Mesenteric fat pad (tissue), 1 donor: ENCODE measurements at regions not wholly inside any gene's neighbourhood (a gene's known extent, or its start where the extent isn't known, plus 50 kb on each side); places are given as distances from the start of the nearest gene placed in this dataset.

Experiments
- DNase-seq: peaks from one replicate; pipeline ENCODE4 v3.0.0-alpha.2; 2020; ENCODE audit warnings: low spot score
- donor health status: DM: yes; HTN: yes; CAD: no.

GRCh38 chr5:162484095-162484494 lies 416.5 kb downstream of the GABRG2 start:
- no peak for DNase-seq

DNA sequence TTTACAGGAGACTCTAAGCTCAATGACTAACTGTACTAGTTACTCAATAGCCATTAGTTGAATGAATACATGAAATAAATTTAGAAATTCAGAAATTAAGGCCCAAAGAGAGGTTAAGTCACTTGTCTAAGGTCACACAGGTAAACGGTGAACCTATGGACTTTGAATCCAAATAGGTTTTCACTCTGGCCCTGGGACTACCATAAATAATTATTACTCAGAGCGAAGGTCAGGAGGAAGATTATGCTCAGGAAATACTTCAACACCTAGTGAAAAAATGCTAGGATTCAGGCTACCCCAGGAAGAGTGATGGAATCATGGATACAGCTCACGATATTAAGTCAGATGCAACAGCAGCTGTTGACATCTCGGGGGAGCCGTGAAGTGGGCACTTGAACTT lies 417.4 kb downstream of the GABRG2 start:
- no peak for DNase-seq

DNA sequence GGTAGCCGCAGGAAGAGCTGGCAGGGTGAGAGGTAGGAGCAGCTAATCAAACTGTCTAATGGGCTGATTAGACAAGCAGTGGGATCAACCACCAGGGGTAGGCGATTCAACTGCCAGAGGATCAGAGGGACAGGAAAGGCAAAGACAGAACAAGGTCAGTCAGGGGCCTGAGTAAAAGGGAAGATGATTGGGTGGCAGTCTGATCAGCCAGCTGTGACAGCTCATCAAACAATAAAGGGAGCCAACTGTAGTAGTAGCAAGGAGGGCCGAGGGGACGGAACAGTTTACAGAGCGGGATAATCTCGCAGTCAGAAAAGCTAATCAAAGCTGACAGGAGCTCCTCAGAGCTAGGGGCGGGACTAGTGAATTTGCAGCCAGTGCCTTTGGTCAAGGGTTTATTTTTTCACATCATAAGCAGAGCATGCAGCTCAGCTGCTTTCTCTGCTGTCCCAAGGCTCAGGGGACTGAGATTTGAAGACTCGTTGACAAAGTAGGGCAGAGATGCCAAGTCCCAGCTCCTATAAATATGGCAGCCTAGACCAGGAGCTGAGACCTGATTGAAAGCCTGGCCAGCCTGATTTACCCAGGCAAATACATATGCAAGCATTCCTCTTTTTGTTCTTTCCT lies 418.2 kb downstream of the GABRG2 start:
- no peak for DNase-seq

GRCh38 chr5:162487528-162488525 lies 420.3 kb downstream of the GABRG2 start:
- no peak for DNase-seq

DNA sequence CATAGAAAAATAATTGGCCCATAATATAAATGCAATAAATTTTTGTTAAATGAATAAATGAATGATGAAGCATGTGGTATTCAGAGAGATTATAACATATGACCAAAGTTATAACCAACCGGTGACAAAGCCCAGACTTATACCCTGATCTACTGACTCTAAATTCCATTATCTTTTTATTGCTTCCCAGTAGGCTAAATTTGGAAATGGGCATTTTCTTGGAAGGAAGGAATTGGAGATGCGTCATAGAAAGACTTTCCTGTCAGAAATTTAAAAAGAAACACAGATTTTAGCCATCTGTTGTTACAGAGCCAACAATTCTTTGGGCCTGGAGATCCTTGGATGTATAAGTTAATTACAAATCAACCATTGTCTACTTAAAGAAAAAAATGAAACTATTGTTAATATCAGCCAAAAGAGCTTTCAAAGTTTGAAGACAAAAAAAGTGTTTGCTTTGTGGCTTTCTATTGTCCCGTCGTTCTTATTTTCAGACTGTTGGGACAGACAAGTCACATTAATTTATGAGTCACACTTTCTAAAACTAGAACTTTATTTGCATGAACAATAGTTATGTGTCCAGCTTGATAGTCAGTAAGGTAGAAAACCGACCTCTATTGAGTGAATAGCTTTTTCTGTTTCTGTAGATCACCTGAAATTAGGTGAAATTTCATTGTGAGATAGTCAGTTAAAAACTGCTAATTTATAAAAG lies 428.7 kb downstream of the GABRG2 start:
- DNase-seq = no peak

GRCh38 chr5:162497455-162497854 lies 429.9 kb downstream of the GABRG2 start:
- DNase-seq = no peak

- DNase-seq = no peak
Observed at GRCh38 chr5:162502780-162503179, 435.2 kb downstream of the GABRG2 start.

- DNase-seq = no peak
Observed at GRCh38 chr5:162503796-162504195, 436.2 kb downstream of the GABRG2 start.

DNA sequence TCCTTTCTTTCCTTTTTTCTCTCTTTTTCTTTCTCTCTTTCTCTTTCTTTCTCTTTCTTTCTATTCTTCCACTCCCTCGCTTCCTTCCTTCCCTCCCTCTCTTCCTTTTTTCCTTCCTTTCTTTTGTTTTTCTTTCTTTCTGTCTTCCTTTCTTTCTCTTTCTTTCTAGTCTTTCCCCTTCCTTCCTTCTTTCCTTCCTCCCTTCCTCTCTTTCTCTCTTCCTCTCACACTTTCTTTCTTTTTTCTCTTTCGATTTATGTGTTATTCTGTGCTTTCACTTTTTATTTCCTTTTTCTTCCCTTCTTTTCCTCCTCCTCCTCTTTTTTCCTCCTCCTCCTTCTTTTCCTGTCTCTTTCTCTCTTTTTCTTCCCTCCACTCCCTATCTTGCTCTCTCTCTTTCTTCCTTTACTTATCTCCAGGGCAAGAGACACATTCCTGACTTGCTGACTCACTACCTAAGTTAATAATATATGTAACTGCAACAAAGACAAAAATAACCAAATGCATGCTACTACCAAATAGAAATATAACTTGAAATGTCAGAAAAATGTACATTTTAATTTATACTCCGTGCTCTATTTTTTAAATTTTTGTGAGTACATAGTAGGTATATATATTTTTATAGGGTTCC lies 445.5 kb downstream of the GABRG2 start:
- DNase-seq = no peak

DNA sequence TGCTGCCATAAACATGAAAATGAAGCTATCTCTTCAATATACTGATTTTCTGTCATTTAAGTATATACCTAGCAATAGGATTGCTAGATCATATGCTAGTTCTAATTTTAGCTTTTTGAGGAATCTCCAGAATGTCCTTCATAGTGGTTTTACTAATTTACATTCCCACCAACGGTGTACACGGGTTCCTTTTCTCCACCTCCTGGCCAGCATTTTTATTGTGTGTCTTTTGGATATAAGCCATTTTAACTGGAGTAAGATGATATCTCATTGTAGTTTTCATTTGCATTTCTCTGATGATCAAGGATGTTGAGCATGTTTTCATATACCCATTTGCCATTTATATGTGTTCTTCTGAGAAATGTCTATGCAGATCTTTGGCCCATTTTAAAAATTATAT lies 446.5 kb downstream of the GABRG2 start:
- DNase-seq = no peak

- DNase-seq = no peak
Observed at GRCh38 chr5:162520878-162521277, 453.3 kb downstream of the GABRG2 start.

GRCh38 chr5:162529209-162529608 lies 461.6 kb downstream of the GABRG2 start:
- DNase-seq = no peak

DNA sequence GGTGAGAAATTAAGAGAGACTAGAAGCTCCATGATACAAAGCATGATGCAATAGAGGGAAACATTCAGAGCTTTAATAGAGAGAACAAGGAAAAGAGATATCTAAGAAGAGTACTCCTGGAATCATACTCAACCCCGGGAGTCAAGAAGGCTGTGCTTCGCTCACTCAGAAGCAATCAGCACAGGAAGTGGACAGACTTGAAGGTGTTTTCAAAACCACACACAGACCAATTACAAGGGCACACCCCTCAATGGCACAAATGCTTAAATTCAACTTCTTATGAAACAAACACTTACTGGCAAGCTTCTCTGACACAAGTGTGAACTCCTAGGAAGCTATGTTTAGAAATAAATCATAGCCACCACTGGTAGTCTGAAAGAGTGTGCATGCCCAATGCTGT lies 462.3 kb downstream of the GABRG2 start:
- DNase-seq = no peak

GRCh38 chr5:162543437-162543836 lies 475.9 kb downstream of the GABRG2 start:
- DNase-seq = no peak

- no peak for DNase-seq
Observed at GRCh38 chr5:162544905-162545304, 477.3 kb downstream of the GABRG2 start.

- DNase-seq = no peak
Observed at GRCh38 chr5:162550236-162550635, 482.7 kb downstream of the GABRG2 start.

GRCh38 chr5:162558120-162558519 lies 490.5 kb downstream of the GABRG2 start:
- no peak for DNase-seq

DNA sequence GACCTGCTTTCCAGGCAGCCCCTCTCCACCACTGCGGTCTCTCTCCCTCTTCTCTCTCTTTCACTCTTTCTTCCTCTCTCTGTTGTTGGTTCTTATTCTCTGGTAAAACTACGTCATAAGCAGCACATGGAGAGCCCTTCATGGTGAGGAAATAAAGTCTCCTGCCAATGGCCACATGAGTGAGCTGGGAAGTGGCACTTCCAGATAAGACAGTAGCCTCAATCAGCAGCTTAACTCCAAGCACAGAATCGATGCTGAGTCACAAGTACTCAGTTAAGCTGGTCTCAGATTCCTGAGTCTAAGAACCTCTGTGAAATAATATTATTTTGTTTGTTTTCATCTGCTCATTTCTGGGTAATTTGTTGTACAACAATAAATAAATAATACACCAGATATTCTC lies 500.1 kb downstream of the GABRG2 start:
- DNase-seq = no peak

DNA sequence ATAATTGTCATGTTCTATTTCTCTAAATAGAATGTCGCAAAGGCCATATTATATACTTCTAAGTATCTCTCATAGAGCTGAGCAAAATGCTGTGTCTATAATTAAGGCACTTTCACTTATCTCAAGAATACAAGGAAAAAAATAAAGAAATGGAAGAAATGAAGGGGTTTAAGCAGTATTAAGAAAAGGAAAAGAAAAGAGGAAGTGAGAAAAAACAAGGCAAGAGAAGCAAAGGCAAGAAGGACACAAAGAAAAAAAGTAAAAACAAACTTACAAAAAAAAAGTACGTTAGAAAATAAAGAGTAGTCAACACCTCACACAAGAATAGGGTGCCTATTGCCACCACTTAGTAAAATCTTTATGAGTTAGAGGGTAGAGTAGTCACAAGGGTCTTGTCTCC lies 506.2 kb downstream of the GABRG2 start:
- no peak for DNase-seq

GRCh38 chr5:162591724-162592123 lies 524.2 kb downstream of the GABRG2 start:
- DNase-seq = no peak

GRCh38 chr5:162593881-162594280 lies 526.3 kb downstream of the GABRG2 start:
- DNase-seq = no peak
